ENCODE measurements at regions not wholly inside any gene's neighbourhood (a gene's known extent, or its start where the extent isn't known, plus 50 kb on each side); places are given as distances from the start of the nearest gene placed in this dataset.

GRCh38 chr14:71267007-71267513 lies 359.8 kb downstream of the PCNX1 start:
- no peaks in the 10 kb centered on the region for H3K79me2 ChIP-seq (ENCODE audit: insufficient read depth, low read length)
- Mint-ChIP-seq H3K4me3 (ENCODE audit: unreplicated experiment) (no peak overlapping the region), H3K27me3 (ENCODE audit: low read depth, unreplicated experiment) (no peaks in the 10 kb centered on the region), H3K9me3 (ENCODE audit: unreplicated experiment) (peaks cover 13% of the 10 kb centered on the region), H3K27ac (ENCODE audit: unreplicated experiment) (no peak overlapping the region), H3K4me1 (ENCODE audit: low read depth, unreplicated experiment) (peaks cover 9% of the 10 kb centered on the region), H3K36me3 (ENCODE audit: low read depth, unreplicated experiment) (no peaks in the 10 kb centered on the region)
- no peaks in the 10 kb centered on the region for H3K36me3 ChIP-seq (ENCODE audit: insufficient read depth, low read length)
- H3K4me3 ChIP-seq (ENCODE audit: insufficient read depth, low read depth, low read length), result no peak overlapping the region
- no peak overlapping the region for H3K9ac ChIP-seq (ENCODE audit: low read length)
- H3K4me1 ChIP-seq (ENCODE audit: insufficient read depth, low read length), result no peaks in the 10 kb centered on the region
- no peaks in the 10 kb centered on the region for H3K27me3 ChIP-seq (ENCODE audit: insufficient read depth, low read length)
- H3K4me2 ChIP-seq (ENCODE audit: low read length), result no peak overlapping the region
- TF ChIP-seq EZH2 (IDR thresholded peaks at IDR 0.05; ENCODE audit: insufficient read depth, low read length), result no peak
- TF ChIP-seq, protein P1, sequence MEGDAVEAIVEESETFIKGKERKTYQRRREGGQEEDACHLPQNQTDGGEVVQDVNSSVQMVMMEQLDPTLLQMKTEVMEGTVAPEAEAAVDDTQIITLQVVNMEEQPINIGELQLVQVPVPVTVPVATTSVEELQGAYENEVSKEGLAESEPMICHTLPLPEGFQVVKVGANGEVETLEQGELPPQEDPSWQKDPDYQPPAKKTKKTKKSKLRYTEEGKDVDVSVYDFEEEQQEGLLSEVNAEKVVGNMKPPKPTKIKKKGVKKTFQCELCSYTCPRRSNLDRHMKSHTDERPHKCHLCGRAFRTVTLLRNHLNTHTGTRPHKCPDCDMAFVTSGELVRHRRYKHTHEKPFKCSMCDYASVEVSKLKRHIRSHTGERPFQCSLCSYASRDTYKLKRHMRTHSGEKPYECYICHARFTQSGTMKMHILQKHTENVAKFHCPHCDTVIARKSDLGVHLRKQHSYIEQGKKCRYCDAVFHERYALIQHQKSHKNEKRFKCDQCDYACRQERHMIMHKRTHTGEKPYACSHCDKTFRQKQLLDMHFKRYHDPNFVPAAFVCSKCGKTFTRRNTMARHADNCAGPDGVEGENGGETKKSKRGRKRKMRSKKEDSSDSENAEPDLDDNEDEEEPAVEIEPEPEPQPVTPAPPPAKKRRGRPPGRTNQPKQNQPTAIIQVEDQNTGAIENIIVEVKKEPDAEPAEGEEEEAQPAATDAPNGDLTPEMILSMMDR (IDR thresholded peaks at IDR 0.05; ENCODE audit: insufficient read depth, low read depth, low read length), result no peak
- no peaks in the 10 kb centered on the region for H4K20me1 ChIP-seq (ENCODE audit: insufficient read depth, low read length)
- DNase-seq (ENCODE audit: low read depth) (peak; percentile 79), FAIRE-seq (no peak)
- no peak overlapping the region for H2AFZ ChIP-seq (ENCODE audit: low read depth, low read length)
- H3K27ac ChIP-seq (ENCODE audit: low read depth, low read length), result no peak overlapping the region
- no peaks in the 10 kb centered on the region for H3K9me3 ChIP-seq (ENCODE audit: insufficient read depth, low read depth, low read length)

DNA sequence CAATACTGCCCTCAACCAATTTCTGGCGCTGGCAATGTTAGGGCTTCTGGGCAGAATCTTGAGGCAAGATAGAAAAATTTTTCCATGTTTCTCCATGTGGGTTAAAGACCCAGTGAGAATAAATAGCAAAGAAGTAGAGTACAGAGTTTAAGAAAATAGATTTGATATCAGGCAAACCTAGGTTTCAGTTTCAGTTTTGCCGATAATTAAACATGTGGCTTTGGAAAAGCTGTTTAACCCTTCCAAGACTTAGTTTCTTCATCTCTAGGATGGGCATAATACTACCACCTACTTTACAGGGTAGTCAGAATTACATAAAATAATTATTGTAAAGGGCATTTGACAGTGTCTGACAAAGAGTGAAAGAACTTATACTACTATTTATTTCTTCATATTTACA lies 360.4 kb downstream of the PCNX1 start:
- TF ChIP-seq EZH2 (IDR thresholded peaks at IDR 0.05; ENCODE audit: insufficient read depth, low read length), result no peak
- TF ChIP-seq, protein P1 (IDR thresholded peaks at IDR 0.05; ENCODE audit: insufficient read depth, low read depth, low read length), result no peak
- Histone ChIP-seq H3K4me2 (ENCODE audit: low read length) (no peak overlapping the region), H3K4me3 (ENCODE audit: insufficient read depth, low read depth, low read length) (no peak overlapping the region), H3K9me3 (ENCODE audit: insufficient read depth, low read depth, low read length) (no peaks in the 10 kb centered on the region), H3K9ac (ENCODE audit: low read length) (no peak overlapping the region), H4K20me1 (ENCODE audit: insufficient read depth, low read length) (no peaks in the 10 kb centered on the region), H3K4me1 (ENCODE audit: insufficient read depth, low read length) (no peaks in the 10 kb centered on the region), H3K27me3 (ENCODE audit: insufficient read depth, low read length) (no peaks in the 10 kb centered on the region), H3K79me2 (ENCODE audit: insufficient read depth, low read length) (no peaks in the 10 kb centered on the region), H3K36me3 (ENCODE audit: insufficient read depth, low read length) (no peaks in the 10 kb centered on the region), H3K27ac (ENCODE audit: low read depth, low read length) (no peak overlapping the region), H2AFZ (ENCODE audit: low read depth, low read length) (no peak overlapping the region)
- H3K4me3 Mint-ChIP-seq (ENCODE audit: unreplicated experiment), result no peak overlapping the region
- no peaks in the 10 kb centered on the region for H3K36me3 Mint-ChIP-seq (ENCODE audit: low read depth, unreplicated experiment)
- peaks cover 5% of the 10 kb centered on the region for H3K4me1 Mint-ChIP-seq (ENCODE audit: low read depth, unreplicated experiment)
- H3K27ac Mint-ChIP-seq (ENCODE audit: unreplicated experiment), result no peak overlapping the region
- H3K9me3 Mint-ChIP-seq (ENCODE audit: unreplicated experiment), result peaks cover 13% of the 10 kb centered on the region
- DNase-seq (ENCODE audit: low read depth) (no peak), FAIRE-seq (no peak)
- no peaks in the 10 kb centered on the region for H3K27me3 Mint-ChIP-seq (ENCODE audit: low read depth, unreplicated experiment)

DNA sequence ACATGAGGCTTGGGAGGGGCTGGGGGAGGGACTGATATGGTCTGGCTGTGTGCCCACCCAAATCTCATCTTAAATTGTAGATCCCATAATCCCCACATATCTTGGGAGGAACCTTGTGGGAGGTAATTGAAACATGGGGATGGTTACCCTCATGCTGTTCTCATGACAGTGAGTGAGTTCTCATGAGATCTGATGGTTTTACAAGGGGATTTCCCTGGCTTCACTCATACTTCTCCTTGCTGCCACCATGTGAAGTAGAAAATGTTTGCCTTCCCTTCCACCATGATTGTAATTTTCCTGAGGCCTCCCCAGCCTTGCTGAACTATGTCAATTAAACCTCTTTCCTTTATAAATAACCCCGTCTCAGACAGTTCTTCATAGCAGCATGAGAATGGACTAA lies 362.9 kb downstream of the PCNX1 start:
- Mint-ChIP-seq H3K36me3 (ENCODE audit: low read depth, unreplicated experiment) (no peaks in the 10 kb centered on the region), H3K27ac (ENCODE audit: unreplicated experiment) (no peak overlapping the region), H3K4me1 (ENCODE audit: low read depth, unreplicated experiment) (peaks cover 2% of the 10 kb centered on the region), H3K4me3 (ENCODE audit: unreplicated experiment) (no peak overlapping the region), H3K27me3 (ENCODE audit: low read depth, unreplicated experiment) (no peaks in the 10 kb centered on the region), H3K9me3 (ENCODE audit: unreplicated experiment) (peaks cover 11% of the 10 kb centered on the region)
- no peak for TF ChIP-seq EZH2 (IDR thresholded peaks at IDR 0.05; ENCODE audit: insufficient read depth, low read length)
- TF ChIP-seq, protein P1 (IDR thresholded peaks at IDR 0.05; ENCODE audit: insufficient read depth, low read depth, low read length), result no peak
- no peaks in the 10 kb centered on the region for H3K27me3 ChIP-seq (ENCODE audit: insufficient read depth, low read length)
- H4K20me1 ChIP-seq (ENCODE audit: insufficient read depth, low read length), result no peaks in the 10 kb centered on the region
- no peak overlapping the region for H2AFZ ChIP-seq (ENCODE audit: low read depth, low read length)
- H3K36me3 ChIP-seq (ENCODE audit: insufficient read depth, low read length), result no peaks in the 10 kb centered on the region
- H3K9ac ChIP-seq (ENCODE audit: low read length), result no peak overlapping the region
- H3K79me2 ChIP-seq (ENCODE audit: insufficient read depth, low read length), result no peaks in the 10 kb centered on the region
- H3K9me3 ChIP-seq (ENCODE audit: insufficient read depth, low read depth, low read length), result no peaks in the 10 kb centered on the region
- H3K4me1 ChIP-seq (ENCODE audit: insufficient read depth, low read length), result no peaks in the 10 kb centered on the region
- DNase-seq (ENCODE audit: low read depth) (no peak), FAIRE-seq (no peak)
- H3K4me2 ChIP-seq (ENCODE audit: low read length), result no peak overlapping the region
- no peak overlapping the region for H3K4me3 ChIP-seq (ENCODE audit: insufficient read depth, low read depth, low read length)
- no peak overlapping the region for H3K27ac ChIP-seq (ENCODE audit: low read depth, low read length)
